GM23248 (cell line): ENCODE measurements at regions not wholly inside any gene's neighbourhood (a gene's known extent, or its start where the extent isn't known, plus 50 kb on each side); places are given as distances from the start of the nearest gene placed in this dataset.

Experiments
- DNase-seq: peaks from one replicate; pipeline ENCODE4 v3.0.0-alpha.2; 2015
- H2AFZ ChIP-seq: fragments of 200-600 bp; sonication (generic); 2 replicates; pipeline ENCODE4 v1.6.1; 2016; ENCODE audit warnings: antibody characterized with exemption
- H3F3A ChIP-seq: fragments of 200-600 bp; sonication (generic); 2 replicates; pipeline ENCODE4 v1.6.1; 2016; ENCODE audit warnings: mild to moderate bottlenecking, antibody characterized with exemption, mixed run types; ENCODE audit not compliant: insufficient read depth
- H3K27ac ChIP-seq: fragments of 200-600 bp; sonication (generic); 2 replicates; pipeline ENCODE4 v1.5.1; 2016; ENCODE audit warnings: mild to moderate bottlenecking
- H3K27me3 ChIP-seq: fragments of 200-600 bp; sonication (generic); replicated peaks from 2 replicates; pipeline ENCODE4 v1.6.1; 2016; ENCODE audit warnings: mild to moderate bottlenecking; ENCODE audit not compliant: insufficient read depth
- H3K36me3 ChIP-seq: fragments of 200-600 bp; sonication (generic); 2 replicates; pipeline ENCODE4 v1.6.1; 2016; ENCODE audit warnings: low read depth, mild to moderate bottlenecking
- H3K4me1 ChIP-seq: fragments of 200-600 bp; sonication (generic); 2 replicates; pipeline ENCODE4 v1.6.1; 2016; ENCODE audit warnings: mild to moderate bottlenecking; ENCODE audit not compliant: insufficient read depth
- H3K4me2 ChIP-seq: fragments of 200-600 bp; sonication (generic); one replicate; pipeline ENCODE4 v1.6.1; 2016; ENCODE audit warnings: mild to moderate bottlenecking; ENCODE audit not compliant: unreplicated experiment
- H3K4me3 ChIP-seq: fragments of 200-600 bp; sonication (generic); 2 replicates; pipeline ENCODE4 v1.5.1; 2016; ENCODE audit warnings: mild to moderate bottlenecking
- H3K79me2 ChIP-seq: fragments of 200-600 bp; sonication (generic); 2 replicates; pipeline ENCODE4 v1.6.1; 2016; ENCODE audit warnings: mild to moderate bottlenecking; ENCODE audit not compliant: insufficient read depth
- H3K9ac ChIP-seq: fragments of 200-600 bp; sonication (generic); 2 replicates; pipeline ENCODE4 v1.6.1; 2016; ENCODE audit warnings: mild to moderate bottlenecking
- H3K9me2 ChIP-seq: fragments of 200-600 bp; sonication (generic); 2 replicates; pipeline ENCODE4 v1.6.1; 2016; ENCODE audit warnings: mixed run types, mild to moderate bottlenecking, moderate library complexity; ENCODE audit not compliant: insufficient read depth
- H3K9me3 ChIP-seq: fragments of 200-600 bp; sonication (generic); one replicate; pipeline ENCODE4 v1.6.1; 2017; ENCODE audit warnings: low read depth
- H4K20me1 ChIP-seq: fragments of 200-600 bp; sonication (generic); 2 replicates; pipeline ENCODE4 v1.6.0; 2016; ENCODE audit not compliant: insufficient read depth
- EZH2 ChIP-seq: fragments of 200-600 bp; sonication (generic); IDR thresholded peaks from 2 replicates; pipeline ENCODE4 v1.6.1; 2018; ENCODE audit warnings: antibody characterized with exemption, mild to moderate bottlenecking; ENCODE audit not compliant: insufficient read depth, poor library complexity, severe bottlenecking
- EZH2phosphoT487 ChIP-seq: fragments of 200-600 bp; sonication (generic); IDR thresholded peaks from 2 replicates; pipeline ENCODE4 v1.6.1; 2018; ENCODE audit warnings: antibody characterized with exemption, moderate library complexity, mild to moderate bottlenecking, low read depth; ENCODE audit not compliant: insufficient read depth
- WGBS, 2 experiments: methylation state at CpG; one replicate each; pipeline ENCODE4 v1.1.6; 2015 to 2017; ENCODE audit warnings: low lambda C conversion rate in 2 of 2, low coverage in 1 of 2; ENCODE audit errors: missing lambda C conversion rate in 2 of 2; 5-methylcytosine and 5-hydroxymethylcytosine counted together
- in situ Hi-C: fragments of 300-500 bp; cut with MboI; formaldehyde crosslinking; loops from 2 replicates; pipeline ENCODE4 v1.15.0; 2020

DNA sequence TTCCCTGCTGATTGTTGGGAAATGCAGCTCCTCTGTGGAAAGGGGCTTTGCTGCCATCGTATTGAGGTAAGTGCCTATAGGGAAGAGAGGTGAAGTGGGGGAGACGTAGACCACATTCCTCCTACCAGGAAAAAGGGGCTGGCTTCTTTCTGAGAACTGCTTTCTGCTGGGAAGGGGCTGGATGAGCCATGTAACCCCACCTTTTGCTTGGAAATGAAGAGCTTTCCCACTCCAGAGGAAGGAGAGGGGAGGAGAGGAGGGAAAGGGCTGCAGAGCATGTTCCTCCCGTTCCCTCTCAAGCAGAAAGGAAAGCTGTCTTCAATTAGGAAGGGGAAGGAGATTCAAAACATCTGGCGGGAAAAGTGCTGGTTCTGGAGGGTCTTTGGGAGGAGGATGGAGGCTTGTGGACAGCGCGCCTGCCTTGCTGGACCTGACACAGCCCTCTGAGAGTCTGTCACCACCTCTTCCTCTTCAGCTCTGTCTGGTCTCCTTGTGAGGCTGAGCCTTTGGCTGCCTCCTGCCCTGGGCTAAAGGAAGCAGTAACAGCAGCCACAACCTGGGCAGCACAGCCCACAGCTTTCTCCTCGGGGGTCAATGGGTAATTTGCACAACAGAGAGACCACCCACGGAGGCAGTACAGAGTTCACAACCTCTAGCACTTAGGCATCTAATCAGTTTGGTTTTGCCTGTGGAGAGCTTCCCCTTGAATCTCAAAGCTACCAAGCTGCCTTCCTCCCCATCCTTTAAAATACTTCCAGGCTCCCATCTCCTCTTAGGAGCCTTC lies 410.0 kb upstream of the TNP1 start:
- no peaks in the 10 kb centered on the region for H3K79me2 ChIP-seq
- H3K27me3 ChIP-seq, result no peaks in the 10 kb centered on the region
- H3K9me2 ChIP-seq, result no peaks in the 10 kb centered on the region
- H3K4me1 ChIP-seq, result peaks cover 3% of the 10 kb centered on the region; the same call in 1 of the 2 replicates
- H3K4me3 ChIP-seq, result no peak overlapping the region
- no peaks in the 10 kb centered on the region for H3K36me3 ChIP-seq
- no peak overlapping the region for H3K9ac ChIP-seq
- no peak overlapping the region for H3K4me2 ChIP-seq
- DNase-seq, result no peak
- in situ Hi-C loops, result no loop called here
- H4K20me1 ChIP-seq, result no peaks in the 10 kb centered on the region
- no peak overlapping the region for H2AFZ ChIP-seq
- H3K27ac ChIP-seq, result no peak overlapping the region
- H3F3A ChIP-seq, result no peaks in the 10 kb centered on the region
- no peak for TF ChIP-seq EZH2phosphoT487
- H3K9me3 ChIP-seq, result no peaks in the 10 kb centered on the region
- 48 to 49% methylated on average over 8 of the region's 8 CpGs for WGBS, 2 experiments

DNA sequence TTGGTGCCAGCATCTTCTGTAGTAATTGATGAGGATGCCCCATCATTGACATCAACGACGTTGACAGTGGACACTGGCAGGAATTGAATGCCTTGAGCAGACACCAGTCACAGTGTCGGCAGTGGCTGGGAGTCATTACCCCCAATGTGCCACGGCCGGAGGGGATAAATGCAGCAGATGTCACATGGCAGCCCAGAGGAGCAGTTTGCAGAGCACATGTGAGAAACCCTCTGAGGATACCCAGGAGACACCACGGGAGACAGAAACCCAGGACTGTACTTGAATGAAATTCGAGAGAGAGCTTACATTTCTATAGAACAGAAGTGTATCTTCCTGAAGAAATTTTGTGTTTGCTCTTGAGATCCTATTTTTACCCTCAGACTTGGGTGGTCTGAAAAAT lies 409.1 kb upstream of the TNP1 start:
- H3K27me3 ChIP-seq, result no peaks in the 10 kb centered on the region
- 73 to 83% methylated on average over 7 of the region's 7 CpGs for WGBS, 2 experiments
- H3K9me3 ChIP-seq, result no peaks in the 10 kb centered on the region

DNA sequence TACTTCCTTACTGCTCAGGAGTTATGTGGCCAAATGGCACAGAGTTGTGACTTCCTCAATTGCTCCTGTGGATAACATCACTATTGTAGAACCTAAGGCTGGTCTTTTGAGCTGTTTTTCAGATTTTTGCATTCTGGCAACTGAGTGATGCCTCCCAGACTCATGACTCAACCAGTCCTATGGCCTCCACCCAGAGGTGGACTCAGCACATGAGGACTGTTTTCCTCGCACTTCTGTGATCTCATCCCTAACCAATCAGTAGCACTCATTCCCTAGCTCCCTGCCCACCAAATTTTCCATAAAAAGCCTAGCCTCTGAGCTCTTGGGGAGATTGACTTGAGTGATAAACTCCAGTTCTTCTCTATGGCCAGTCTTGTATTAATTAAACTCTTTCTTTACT lies 407.9 kb upstream of the TNP1 start:
- H4K20me1 ChIP-seq, result no peaks in the 10 kb centered on the region
- in situ Hi-C loops, result no loop called here
- H3K27me3 ChIP-seq, result no peaks in the 10 kb centered on the region
- no peak overlapping the region for H3K4me3 ChIP-seq
- H3K9me2 ChIP-seq, result no peaks in the 10 kb centered on the region
- no peak for TF ChIP-seq EZH2phosphoT487
- no peak for TF ChIP-seq EZH2
- 81 to 83% methylated on average over 1 of the region's 1 CpG for WGBS, 2 experiments
- H3K79me2 ChIP-seq, result no peaks in the 10 kb centered on the region
- peaks cover 3% of the 10 kb centered on the region; the same call in 1 of the 2 replicates for H3K4me1 ChIP-seq
- no peaks in the 10 kb centered on the region for H3K9me3 ChIP-seq
- H3K4me2 ChIP-seq, result no peak overlapping the region
- peak; percentile 31 for DNase-seq
- H3K27ac ChIP-seq, result no peak overlapping the region
- no peaks in the 10 kb centered on the region for H3F3A ChIP-seq
- no peaks in the 10 kb centered on the region for H3K36me3 ChIP-seq
- no peak overlapping the region for H2AFZ ChIP-seq
- no peak overlapping the region for H3K9ac ChIP-seq

More for the DNA sequence above, 409.1 kb upstream of the TNP1 start:
- H3K4me1 ChIP-seq, result peaks cover 3% of the 10 kb centered on the region; the same call in 1 of the 2 replicates
- no peaks in the 10 kb centered on the region for H4K20me1 ChIP-seq
- no peaks in the 10 kb centered on the region for H3K36me3 ChIP-seq
- TF ChIP-seq EZH2phosphoT487 (no peak), EZH2 (no peak)
- no peak overlapping the region for H3K9ac ChIP-seq
- H3K79me2 ChIP-seq, result no peaks in the 10 kb centered on the region
- in situ Hi-C loops, result no loop called here
- DNase-seq, result no peak
- no peak overlapping the region for H2AFZ ChIP-seq
- H3K27ac ChIP-seq, result no peak overlapping the region
- H3K4me2 ChIP-seq, result no peak overlapping the region
- no peaks in the 10 kb centered on the region for H3K9me2 ChIP-seq
- no peak overlapping the region for H3K4me3 ChIP-seq
- H3F3A ChIP-seq, result no peaks in the 10 kb centered on the region

DNA sequence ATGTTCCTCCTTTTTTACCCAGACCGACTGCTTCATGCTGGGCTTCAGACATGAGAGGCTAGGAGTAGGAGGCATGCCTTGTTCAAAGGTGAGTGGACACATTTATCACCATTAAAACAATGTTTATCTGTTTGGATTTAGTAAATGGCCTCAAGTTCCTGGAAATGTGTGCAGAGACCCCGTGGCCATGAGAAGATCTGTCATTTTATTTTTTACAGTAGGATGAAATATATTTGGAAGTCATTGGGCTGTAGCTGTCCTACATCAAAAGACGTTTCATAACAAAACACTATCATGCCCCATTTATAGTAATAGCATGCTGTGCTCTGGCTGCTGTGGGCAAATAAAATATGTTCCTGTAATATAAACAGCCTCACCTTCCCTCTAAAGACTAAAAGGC lies 403.9 kb upstream of the TNP1 start:
- H3F3A ChIP-seq, result no peaks in the 10 kb centered on the region
- H3K4me1 ChIP-seq, result no peaks in the 10 kb centered on the region
- no peak overlapping the region for H3K27ac ChIP-seq
- TF ChIP-seq EZH2, result no peak
- WGBS, 2 experiments, result 53% methylated on average over 3 of the region's 3 CpGs
- no peak overlapping the region for H2AFZ ChIP-seq
- no peaks in the 10 kb centered on the region for H4K20me1 ChIP-seq
- H3K9ac ChIP-seq, result no peak overlapping the region
- no peak overlapping the region for H3K4me2 ChIP-seq
- DNase-seq, result no peak
- no peaks in the 10 kb centered on the region for H3K79me2 ChIP-seq
- in situ Hi-C loops, result no loop called here
- H3K27me3 ChIP-seq, result no peaks in the 10 kb centered on the region
- H3K9me2 ChIP-seq, result no peaks in the 10 kb centered on the region
- H3K9me3 ChIP-seq, result no peaks in the 10 kb centered on the region
- no peak overlapping the region for H3K4me3 ChIP-seq
- no peaks in the 10 kb centered on the region for H3K36me3 ChIP-seq
